OCI-LY1 (cell line): ENCODE measurements at regions not wholly inside any gene's neighbourhood (a gene's known extent, or its start where the extent isn't known, plus 50 kb on each side); places are given as distances from the start of the nearest gene placed in this dataset.
"Not testable (repeated sequence)": the region's sequence is repeated elsewhere in the genome, so short reads cannot be mapped to it uniquely, and the experiment has no call there.

Experiments used
- H2AFZ ChIP-seq: fragments of 200-600 bp; sonication (generic), shearing (Covaris generic); 2 replicates; pipeline ENCODE4 v1.6.0; 2014; ENCODE audit warnings: antibody characterized with exemption, mild to moderate bottlenecking, low read length
- H3F3A ChIP-seq: fragments of 200-600 bp; sonication (generic), shearing (Covaris generic); 2 replicates; pipeline ENCODE4 v1.6.0; 2014; ENCODE audit warnings: mild to moderate bottlenecking, antibody characterized with exemption, low read length, moderate library complexity; ENCODE audit not compliant: insufficient read depth
- H3K27ac ChIP-seq: fragments of 200-600 bp; sonication (generic); 2 replicates; pipeline ENCODE4 v1.5.1; 2014; ENCODE audit warnings: low read length, mixed run types, mild to moderate bottlenecking, low read depth; ENCODE audit not compliant: poor library complexity, severe bottlenecking
- H3K27me3 ChIP-seq: fragments of 200-600 bp; sonication (generic); 2 replicates; pipeline ENCODE4 v1.6.0; 2014; ENCODE audit warnings: antibody characterized with exemption, mild to moderate bottlenecking, low read length, moderate library complexity; ENCODE audit not compliant: insufficient read depth
- H3K36me3 ChIP-seq: fragments of 200-600 bp; sonication (generic); 2 replicates; pipeline ENCODE4 v1.6.1; 2014; ENCODE audit warnings: mild to moderate bottlenecking, antibody characterized with exemption, low read length, moderate library complexity, mixed read lengths; ENCODE audit not compliant: insufficient read depth
- H3K4me1 ChIP-seq: fragments of 200-600 bp; sonication (generic); 2 replicates; pipeline ENCODE4 v1.5.1; 2014; ENCODE audit warnings: mild to moderate bottlenecking, low read length, moderate library complexity; ENCODE audit not compliant: insufficient read depth, severe bottlenecking
- H3K4me2 ChIP-seq: fragments of 200-600 bp; sonication (generic), shearing (Covaris generic); 2 replicates; pipeline ENCODE4 v1.6.1; 2014; ENCODE audit warnings: low read length
- H3K4me3 ChIP-seq: fragments of 200-600 bp; sonication (generic); 2 replicates; pipeline ENCODE4 v1.5.1; 2014; ENCODE audit warnings: low read length, low read depth, mild to moderate bottlenecking, mixed read lengths; ENCODE audit not compliant: poor library complexity, severe bottlenecking
- H3K79me2 ChIP-seq: fragments of 200-600 bp; shearing (Covaris generic); 2 replicates; pipeline ENCODE4 v1.6.1; 2016; ENCODE audit warnings: mixed run types, low read length, mixed read lengths; ENCODE audit not compliant: insufficient read depth
- H3K9ac ChIP-seq: fragments of 200-600 bp; sonication (generic), shearing (Covaris generic); 2 replicates; pipeline ENCODE4 v1.6.1; 2014; ENCODE audit warnings: mild to moderate bottlenecking, low read length, mixed read lengths
- H3K9me2 ChIP-seq: fragments of 200-600 bp; sonication (generic), shearing (Covaris generic); 2 replicates; pipeline ENCODE4 v1.6.1; 2014; ENCODE audit warnings: low read depth, mild to moderate bottlenecking, low read length, mixed read lengths
- H3K9me3 ChIP-seq: fragments of 200-600 bp; shearing (Covaris generic); 2 replicates; pipeline ENCODE4 v1.6.1; 2014; ENCODE audit warnings: low read length, mixed read lengths
- H4K20me1 ChIP-seq: fragments of 200-600 bp; sonication (generic), shearing (Covaris generic); 2 replicates; pipeline ENCODE4 v1.6.0; 2016; ENCODE audit warnings: mild to moderate bottlenecking, low read length; ENCODE audit not compliant: insufficient read depth
- EZH2 ChIP-seq: fragments of 200-600 bp; sonication (generic), shearing (Covaris generic); IDR thresholded peaks from 2 replicates; pipeline ENCODE4 v1.8.0; 2017; ENCODE audit warnings: borderline replicate concordance, mixed run types, mild to moderate bottlenecking, antibody characterized with exemption, low read length, moderate library complexity, mixed read lengths
- TF ChIP-seq, protein P1 (sequence below): fragments of 200-600 bp; sonication (generic), shearing (Covaris generic); IDR thresholded peaks from 2 replicates; pipeline ENCODE4 v1.5.1; 2017; ENCODE audit warnings: mild to moderate bottlenecking, antibody characterized with exemption, low read length, moderate library complexity, mixed read lengths

DNA sequence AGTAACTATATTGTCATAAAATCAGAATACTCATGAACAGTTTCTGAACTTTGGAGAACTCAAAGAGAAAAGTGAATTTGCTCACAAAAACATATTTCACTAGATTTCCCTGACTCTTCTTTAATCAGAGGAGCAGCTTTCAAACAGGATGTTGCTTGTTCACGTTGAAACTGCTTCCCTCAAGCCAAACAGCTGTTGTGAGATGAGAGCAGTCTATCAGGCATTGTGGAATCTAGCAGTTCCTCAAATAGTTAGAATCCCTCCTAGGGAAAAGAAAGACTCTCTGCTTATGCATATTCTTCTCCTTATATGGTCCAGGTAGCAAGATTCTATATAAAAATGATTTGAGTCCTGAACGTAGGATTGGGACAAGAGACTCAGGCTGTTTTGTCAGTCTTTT, 1012.1 kb downstream of the FAM133A start:
- Histone ChIP-seq H3F3A (no peaks in the 10 kb centered on the region), H3K4me3 (no peak overlapping the region), H3K9me3 (no peaks in the 10 kb centered on the region), H3K4me1 (no peaks in the 10 kb centered on the region), H3K4me2 (no peak overlapping the region), H4K20me1 (no peaks in the 10 kb centered on the region), H3K9me2 (no peaks in the 10 kb centered on the region), H3K27ac (no peak overlapping the region), H3K9ac (no peak overlapping the region), H3K79me2 (no peaks in the 10 kb centered on the region), H2AFZ (no peak overlapping the region), H3K27me3 (no peaks in the 10 kb centered on the region), H3K36me3 (no peaks in the 10 kb centered on the region)
- no peak for TF ChIP-seq EZH2
- TF ChIP-seq, protein P1, sequence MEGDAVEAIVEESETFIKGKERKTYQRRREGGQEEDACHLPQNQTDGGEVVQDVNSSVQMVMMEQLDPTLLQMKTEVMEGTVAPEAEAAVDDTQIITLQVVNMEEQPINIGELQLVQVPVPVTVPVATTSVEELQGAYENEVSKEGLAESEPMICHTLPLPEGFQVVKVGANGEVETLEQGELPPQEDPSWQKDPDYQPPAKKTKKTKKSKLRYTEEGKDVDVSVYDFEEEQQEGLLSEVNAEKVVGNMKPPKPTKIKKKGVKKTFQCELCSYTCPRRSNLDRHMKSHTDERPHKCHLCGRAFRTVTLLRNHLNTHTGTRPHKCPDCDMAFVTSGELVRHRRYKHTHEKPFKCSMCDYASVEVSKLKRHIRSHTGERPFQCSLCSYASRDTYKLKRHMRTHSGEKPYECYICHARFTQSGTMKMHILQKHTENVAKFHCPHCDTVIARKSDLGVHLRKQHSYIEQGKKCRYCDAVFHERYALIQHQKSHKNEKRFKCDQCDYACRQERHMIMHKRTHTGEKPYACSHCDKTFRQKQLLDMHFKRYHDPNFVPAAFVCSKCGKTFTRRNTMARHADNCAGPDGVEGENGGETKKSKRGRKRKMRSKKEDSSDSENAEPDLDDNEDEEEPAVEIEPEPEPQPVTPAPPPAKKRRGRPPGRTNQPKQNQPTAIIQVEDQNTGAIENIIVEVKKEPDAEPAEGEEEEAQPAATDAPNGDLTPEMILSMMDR: no peak

- Histone ChIP-seq H3K36me3 (no peaks in the 10 kb centered on the region), H3K79me2 (no peaks in the 10 kb centered on the region), H3K4me2 (no peak overlapping the region), H3K27ac (no peak overlapping the region), H3K9ac (no peak overlapping the region), H3K9me3 (no peaks in the 10 kb centered on the region), H3K4me3 (no peak overlapping the region), H3F3A (no peaks in the 10 kb centered on the region), H2AFZ (no peak overlapping the region), H3K9me2 (no peaks in the 10 kb centered on the region), H4K20me1 (no peaks in the 10 kb centered on the region), H3K27me3 (no peaks in the 10 kb centered on the region), H3K4me1 (no peaks in the 10 kb centered on the region)
- TF ChIP-seq, protein P1: no peak
- TF ChIP-seq EZH2: no peak
These were observed 1021.9 kb downstream of the FAM133A start for GRCh38 chrX:94695910-94696309.

DNA sequence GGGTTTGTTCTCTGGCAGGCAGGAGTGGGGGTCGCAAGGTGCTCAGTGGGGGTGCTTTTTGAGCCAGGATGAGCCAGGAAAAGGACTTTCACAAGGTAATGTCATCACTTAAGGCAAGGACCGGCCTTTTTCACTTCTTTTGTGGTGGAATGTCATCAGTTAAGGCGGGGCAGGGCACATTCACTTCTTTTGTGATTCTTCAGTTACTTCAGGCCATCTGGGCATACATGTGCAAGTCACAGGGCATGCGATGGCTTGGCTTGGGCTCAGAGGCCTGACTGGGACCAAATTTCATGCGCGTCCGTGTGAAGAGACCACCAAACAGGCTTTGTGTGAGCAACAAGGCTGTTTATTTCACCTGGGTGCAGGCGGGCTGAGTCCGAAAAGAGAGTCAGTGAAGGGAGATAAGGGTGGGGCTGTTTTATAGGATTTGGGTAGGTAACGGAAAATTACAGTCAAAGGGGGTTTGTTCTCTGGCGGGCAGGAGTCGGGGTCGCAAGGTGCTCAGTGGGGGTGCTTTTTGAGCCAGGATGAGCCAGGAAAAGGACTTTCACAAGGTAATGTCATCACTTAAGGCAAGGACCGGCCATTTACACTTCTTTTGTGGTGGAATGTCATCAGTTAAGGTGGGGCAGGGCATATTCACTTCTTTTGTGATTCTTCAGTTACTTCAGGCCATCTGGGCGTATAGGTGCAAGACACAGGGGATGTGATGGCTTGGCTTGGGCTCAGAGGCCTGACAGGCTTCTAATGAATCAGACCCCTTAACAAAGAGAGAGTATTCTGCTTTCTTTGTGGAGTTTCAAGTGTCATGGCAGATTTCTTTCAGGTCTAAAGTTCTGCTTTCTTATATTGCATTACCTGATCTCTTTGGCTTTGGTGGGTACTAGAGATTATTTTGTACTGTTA, 1030.6 kb downstream of the FAM133A start:
- H4K20me1 ChIP-seq, H3K4me3 ChIP-seq, H3K27ac ChIP-seq, H3K36me3 ChIP-seq, H3K9ac ChIP-seq, H3K27me3 ChIP-seq, H3K9me2 ChIP-seq, H3K4me2 ChIP-seq, H3K4me1 ChIP-seq, H3K9me3 ChIP-seq, H2AFZ ChIP-seq, H3F3A ChIP-seq, H3K79me2 ChIP-seq: not testable (repeated sequence)

DNA sequence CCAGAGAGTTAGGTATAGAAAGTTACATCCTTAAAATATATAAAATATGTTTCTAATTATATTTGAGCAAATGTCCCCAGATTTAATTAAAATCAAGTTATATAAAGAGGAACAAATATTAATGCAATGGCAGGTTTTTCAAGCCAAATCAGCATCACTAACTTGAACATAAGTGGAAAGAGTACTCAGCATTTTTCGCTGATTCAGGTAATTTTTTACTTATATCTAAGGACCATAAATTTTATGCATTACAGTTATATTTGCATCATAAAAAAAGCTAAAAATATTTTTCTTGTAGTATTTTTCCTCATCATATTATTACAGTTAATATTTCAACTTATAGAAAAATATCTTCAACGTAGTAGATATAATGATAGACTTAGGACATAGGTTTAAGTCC, 1047.4 kb downstream of the FAM133A start:
- Histone ChIP-seq H3K27ac (no peak overlapping the region), H3K27me3 (no peaks in the 10 kb centered on the region), H3K9me3 (no peaks in the 10 kb centered on the region), H3K4me3 (no peak overlapping the region), H3K9me2 (no peaks in the 10 kb centered on the region), H3K4me2 (no peak overlapping the region), H2AFZ (no peak overlapping the region), H3K79me2 (no peaks in the 10 kb centered on the region), H3F3A (no peaks in the 10 kb centered on the region), H4K20me1 (no peaks in the 10 kb centered on the region), H3K9ac (no peak overlapping the region), H3K36me3 (no peaks in the 10 kb centered on the region), H3K4me1 (no peaks in the 10 kb centered on the region)
- TF ChIP-seq, protein P1: no peak
- TF ChIP-seq EZH2: no peak
